Heart right ventricle (tissue), 16 donors: ENCODE measurements at regions not wholly inside any gene's neighbourhood (a gene's known extent, or its start where the extent isn't known, plus 50 kb on each side); places are given as distances from the start of the nearest gene placed in this dataset.

Experiments
- ATAC-seq, 8 donors: fragments of 200-7000 bp; cut with Tn5 transposase; one replicate each; pipeline ENCODE4 v1.9.1; 2020; ENCODE audit warnings: mild to moderate bottlenecking in 8 of 8, moderate library complexity in 8 of 8, moderate number of reproducible peaks in 1 of 8
- DNase-seq, 2 donors: peaks; one replicate each; pipeline ENCODE4 v3.0.0-alpha.2; 2020
- H3K27ac ChIP-seq, 10 donors: fragments of 200-600 bp; sonication (generic) in 2 of 10; one replicate each; pipeline versions ENCODE4 v1.5.0 to v1.8.0; 2020 to 2022; ENCODE audit warnings: mild to moderate bottlenecking in 3 of 10
- H3K27me3 ChIP-seq, 7 donors: fragments of 200-600 bp; one replicate each; pipeline ENCODE4 v1.8.0; 2021 to 2022; ENCODE audit warnings: mild to moderate bottlenecking in 2 of 7
- H3K36me3 ChIP-seq, 9 donors: fragments of 200-600 bp; sonication (generic) in 1 of 9; one replicate each; pipeline versions ENCODE4 v1.5.0 to v1.8.0; 2020 to 2022; ENCODE audit warnings: mild to moderate bottlenecking in 2 of 9
- H3K4me1 ChIP-seq, 9 donors: fragments of 200-600 bp; sonication (generic) in 1 of 9; one replicate each; pipeline versions ENCODE4 v1.5.0 to v1.8.0; 2020 to 2022; ENCODE audit warnings: mild to moderate bottlenecking in 4 of 9
- H3K4me3 ChIP-seq, 10 donors: fragments of 200-600 bp; sonication (generic) in 2 of 10; one replicate each; pipeline versions ENCODE4 v1.5.0 to v1.8.0; 2020 to 2022; ENCODE audit warnings: mild to moderate bottlenecking in 7 of 10, moderate library complexity in 2 of 10
- H3K9me3 ChIP-seq, 11 donors: fragments of 200-600 bp in 10 of 11; sonication (generic) in 2 of 11; one replicate each; pipeline versions ENCODE4 v1.5.0 to v1.8.0; 2013 to 2022; ENCODE audit warnings: mild to moderate bottlenecking in 2 of 11, control low read depth in 1 of 11, moderate library complexity in 1 of 11
- CTCF ChIP-seq, 9 donors: fragments of 200-600 bp; sonication (generic) in 2 of 9; IDR thresholded peaks; one replicate each; pipeline versions ENCODE4 v1.5.0 to v1.8.0; 2021 to 2022; ENCODE audit warnings: antibody characterized with exemption in 9 of 9, mild to moderate bottlenecking in 5 of 9, moderate library complexity in 1 of 9
- WGBS, 2 donors: extraction: QIAGEN DNeasy Blood & Tissue Kit; methylation state at CpG; one replicate each; pipeline ENCODE4 v1.1.7; 2013; ENCODE audit warnings: inconsistent platforms in 1 of 2; 5-methylcytosine and 5-hydroxymethylcytosine counted together
- intact Hi-C, 10 donors: fragments of 100-400 bp; cut with DNase I; formaldehyde crosslinking; loops; one replicate each; pipeline versions ENCODE4 v1.11.1 to v1.14.2; 2022
- donor health status: Arrhythmogenic right ventricular cardiomyopathy.
- donor health status: ischemic (EF 13 %, LVEDD 7.1; RV severe dilation, severe dysfunction).
- donor health status: healthy with polysubstance abuse.
- donor health status: DM: no; HTN: yes; CAD: no.
- donor health status: DM: no; HTN: no; CAD: no.
- donor health status: ischemic (EF 25% LVEDD 6.9; RV normal size, moderate dysfunction).
- donor health status: ischemic (EF 25% LVEDD 5.7; RV mildly dilated, moderate dysfunction).
- donor health status: healthy.
- donor health status: DM: yes; HTN: yes; CAD: no.
- donor health status: Ischemic cardiomyopathy.
- donor health status: ischemic (EF 35%, LVEDD 5.7; RV mildly dilated, moderate dysfunction).
- donor health status: nonischemic (EF 11% LVEDD 7.7; RV severe dilation, severe dysfunction).
- donor health status: DM: yes; HTN: yes; CAD: no.
- donor health status: PGD.
- donor health status: ischemic (EF 29% LVEDD 5.4; RV normal size, mild dysfunction).
- donor health status: nonischemic (EF 23%, LVEDD 6.1; RV moderate dilation, normal function).

GRCh38 chr16:31704138-31704537 lies 169.5 kb upstream of the ZNF267 start:
- no peak overlapping the region for H3K27ac ChIP-seq
- no peak for TF ChIP-seq CTCF (IDR thresholded peaks at IDR 0.05)
- WGBS, 2 donors, result 92 to 95% methylated on average over 9 of the region's 9 CpGs
- H3K9me3 ChIP-seq, result no peaks in the 10 kb centered on the region
- peaks cover 0 to 21% (median 11%) of the 10 kb centered on the region in 9 donors for H3K4me1 ChIP-seq
- intact Hi-C loops, result loop anchor here in 2 of 10 donors (10.0 kb wide), 3 partner anchors 171 to 219 kb away; partner anchors contain the start of genes RUSF1 (in 1 of the 2), SLC5A2 (in 1 of the 2) and ZNF267 (in 1 of the 2)
- ATAC-seq (no peak), DNase-seq (no peak)
- H3K4me3 ChIP-seq, result no peak overlapping the region
- peaks cover 0 to 64% (median 10%) of the 10 kb centered on the region in 9 donors for H3K36me3 ChIP-seq
- peaks cover 0 to 17% (median 0%) of the 10 kb centered on the region in 7 donors for H3K27me3 ChIP-seq

- peaks cover 0 to 17% (median 9%) of the 10 kb centered on the region in 9 donors for H3K4me1 ChIP-seq
- intact Hi-C loops, result loop anchor here in 2 of 10 donors (10.0 kb wide), 3 partner anchors 169 to 221 kb away; partner anchors contain the start of genes RUSF1 (in 1 of the 2), SLC5A2 (in 1 of the 2) and ZNF267 (in 1 of the 2)
- H3K27ac ChIP-seq, result no peak overlapping the region
- no peak overlapping the region for H3K4me3 ChIP-seq
- H3K36me3 ChIP-seq, result peaks cover 0 to 67% (median 10%) of the 10 kb centered on the region in 9 donors
- H3K9me3 ChIP-seq, result no peaks in the 10 kb centered on the region
- peaks cover 0 to 10% (median 0%) of the 10 kb centered on the region in 7 donors for H3K27me3 ChIP-seq
- TF ChIP-seq CTCF (IDR thresholded peaks at IDR 0.05), result no peak
- WGBS, 2 donors, result 97% methylated on average over 5 of the region's 5 CpGs
- DNase-seq (no peak), ATAC-seq (no peak)
Observed at GRCh38 chr16:31705371-31705770, 168.2 kb upstream of the ZNF267 start.

- Histone ChIP-seq H3K9me3 (no peaks in the 10 kb centered on the region), H3K36me3 (peaks cover 0 to 67% (median 10%) of the 10 kb centered on the region in 9 donors), H3K27me3 (peaks cover 0 to under 1% (median 0%) of the 10 kb centered on the region in 7 donors), H3K27ac (no peak overlapping the region), H3K4me1 (peaks cover 0 to 8% (median 1%) of the 10 kb centered on the region in 9 donors), H3K4me3 (no peak overlapping the region)
- DNase-seq, result no peak
- no peak for TF ChIP-seq CTCF (IDR thresholded peaks at IDR 0.05)
- ATAC-seq, result no peak
- intact Hi-C loops, result loop anchor here in 2 of 10 donors (10.0 kb wide), 3 partner anchors 168 to 222 kb away; partner anchors contain the start of genes RUSF1 (in 1 of the 2), SLC5A2 (in 1 of the 2) and ZNF267 (in 1 of the 2)
- WGBS, 2 donors, result 82 to 92% methylated on average over 9 of the region's 9 CpGs
Observed at GRCh38 chr16:31706318-31706717, 167.3 kb upstream of the ZNF267 start.

- ATAC-seq (no peak), DNase-seq (no peak)
- no peak for TF ChIP-seq CTCF (IDR thresholded peaks at IDR 0.05)
- Histone ChIP-seq H3K4me1 (peaks cover 0 to 2% (median 0%) of the 10 kb centered on the region in 9 donors), H3K36me3 (peaks cover 0 to 67% (median 10%) of the 10 kb centered on the region in 9 donors), H3K4me3 (no peak overlapping the region), H3K27ac (no peak overlapping the region), H3K27me3 (no peaks in the 10 kb centered on the region), H3K9me3 (no peaks in the 10 kb centered on the region)
- WGBS, 2 donors, result 93 to 97% methylated on average over 4 of the region's 4 CpGs
- intact Hi-C loops, result loop anchor here in 2 of 10 donors (10.0 kb wide), 3 partner anchors 168 to 222 kb away; partner anchors contain the start of genes RUSF1 (in 1 of the 2), SLC5A2 (in 1 of the 2) and ZNF267 (in 1 of the 2)
Observed at GRCh38 chr16:31706925-31707324, 166.7 kb upstream of the ZNF267 start.
